Loucy (cell line): ENCODE measurements at regions not wholly inside any gene's neighbourhood (a gene's known extent, or its start where the extent isn't known, plus 50 kb on each side); places are given as distances from the start of the nearest gene placed in this dataset.

ENCODE experiments used
- CTCF ChIP-seq: fragments of 200-600 bp; sonication (generic); conservative IDR thresholded peaks from 2 replicates; pipeline ENCODE4 v1.5.1; 2014; ENCODE audit warnings: mild to moderate bottlenecking, antibody characterized with exemption, low read length
- EZH2phosphoT487 ChIP-seq: fragments of 200-600 bp; IDR thresholded peaks from 2 replicates; pipeline ENCODE4 v1.6.1; 2018; ENCODE audit warnings: antibody characterized with exemption, mild to moderate bottlenecking, moderate library complexity, borderline replicate concordance

GRCh38 chr1:87450136-87450535, 121.5 kb downstream of the LMO4 start:
- TF ChIP-seq CTCF = no peak
- TF ChIP-seq EZH2phosphoT487 = no peak
